Endothelial cell of umbilical vein (primary cell): ENCODE measurements at regions not wholly inside any gene's neighbourhood (a gene's known extent, or its start where the extent isn't known, plus 50 kb on each side); places are given as distances from the start of the nearest gene placed in this dataset.

ENCODE experiments used
- BruUV-seq: library from RNA; stranded (reverse); fragments of 400-500 nt; replicated peaks from 2 replicates; lab custom pipeline; 2021; lab: Mats Ljungman, UMichigan
- CTCF ChIA-PET: fragments of 300-600, 350-600 bp; sonication (Branson Sonifier 250); formaldehyde crosslinking; loops from one replicate; lab custom pipeline; 2021; ENCODE audit warnings: antibody characterized with exemption, inconsistent platforms; lab: Charles Lee
- POLR2A ChIA-PET: fragments of 300-600, 350-600 bp; sonication (Branson Sonifier 250); formaldehyde crosslinking; loops from one replicate; lab custom pipeline; 2021; ENCODE audit warnings: antibody characterized with exemption, inconsistent platforms; lab: Charles Lee
- DNase-seq: peaks from one replicate; pipeline ENCODE4 v3.0.0-alpha.2; 2011; ENCODE audit warnings: low read depth, low spot score
- FAIRE-seq: peaks from 2 replicates; lab custom pipeline; 2011; peaks lifted over from hg19 to GRCh38; lab: Jason Lieb, UNC
- H2AFZ ChIP-seq: 2 replicates; pipeline ENCODE4 v1.6.0; 2012; ENCODE audit warnings: low read depth, low read length, control low read depth, inconsistent platforms
- H3K27ac ChIP-seq: 2 replicates; pipeline ENCODE4 v1.5.1; 2011; ENCODE audit warnings: low read depth, mild to moderate bottlenecking, control low read depth, low read length, moderate library complexity; ENCODE audit not compliant: insufficient read depth
- H3K27me3 ChIP-seq, 2 experiments: 2 replicates each; pipeline versions ENCODE4 v1.6.0 to v1.6.1; 2011; ENCODE audit warnings: low read length in 2 of 2, mixed read lengths in 1 of 2; ENCODE audit not compliant: control insufficient read depth in 2 of 2, insufficient read depth in 2 of 2
- H3K36me3 ChIP-seq, 2 experiments: 2 replicates in 1 of 2; 3 replicates in 1 of 2; pipeline ENCODE4 v1.5.1; 2011; ENCODE audit warnings: low read length in 2 of 2, mild to moderate bottlenecking in 1 of 2, moderate library complexity in 1 of 2; ENCODE audit not compliant: control insufficient read depth in 2 of 2, insufficient read depth in 2 of 2; ENCODE audit errors: extremely low read depth in 1 of 2
- H3K4me1 ChIP-seq: 3 replicates; pipeline ENCODE4 v1.5.1; 2011; ENCODE audit warnings: mild to moderate bottlenecking, low read length; ENCODE audit not compliant: control insufficient read depth, insufficient read depth; ENCODE audit errors: extremely low read depth
- H3K4me2 ChIP-seq: 2 replicates; pipeline ENCODE4 v1.6.1; 2011; ENCODE audit warnings: low read length, control low read depth, mixed read lengths; ENCODE audit not compliant: insufficient read depth
- H3K4me3 ChIP-seq, 3 experiments: fragments of 200-600 bp in 1 of 3; sonication (generic), shearing (Covaris generic) in 1 of 3; replicated peaks in 1 of 3; 2 replicates each; pipeline ENCODE4 v1.5.1; 2011 to 2016; ENCODE audit warnings: control low read depth in 3 of 3, low read length in 3 of 3, mild to moderate bottlenecking in 2 of 3, inconsistent platforms in 1 of 3, low read depth in 1 of 3, moderate library complexity in 1 of 3; ENCODE audit not compliant: insufficient read depth in 1 of 3
- H3K79me2 ChIP-seq: 2 replicates; pipeline ENCODE4 v1.6.0; 2012; ENCODE audit warnings: low read length, inconsistent platforms; ENCODE audit not compliant: control insufficient read depth, insufficient read depth
- H3K9ac ChIP-seq: replicated peaks from 2 replicates; pipeline ENCODE3; 2011; ENCODE audit warnings: low read length, control low read depth; ENCODE audit not compliant: insufficient read depth; ENCODE audit errors: extremely low read depth
- H3K9me1 ChIP-seq: replicated peaks from 3 replicates; pipeline ENCODE4 v1.6.0; 2011; ENCODE audit warnings: mild to moderate bottlenecking, low read length; ENCODE audit not compliant: control insufficient read depth, insufficient read depth; ENCODE audit errors: extremely low read depth
- H3K9me3 ChIP-seq: replicated peaks from 2 replicates; pipeline ENCODE4 v1.5.1; 2012; ENCODE audit warnings: low read length, inconsistent platforms; ENCODE audit not compliant: control insufficient read depth, insufficient read depth
- H4K20me1 ChIP-seq: replicated peaks from 2 replicates; pipeline ENCODE3; 2011; ENCODE audit warnings: mild to moderate bottlenecking, low read length; ENCODE audit not compliant: control insufficient read depth, insufficient read depth; ENCODE audit errors: extremely low read depth
- EZH2 ChIP-seq: IDR thresholded peaks from 2 replicates; pipeline ENCODE4 v1.6.1; 2012; ENCODE audit warnings: borderline replicate concordance, low read depth, mild to moderate bottlenecking, moderate library complexity, low read length, inconsistent platforms; ENCODE audit not compliant: severe bottlenecking
- FOS ChIP-seq: IDR thresholded peaks from 2 replicates; pipeline ENCODE4 v1.6.1; 2011; ENCODE audit warnings: mild to moderate bottlenecking, low read length, moderate library complexity, borderline replicate concordance; ENCODE audit not compliant: insufficient read depth
- GATA2 ChIP-seq: IDR thresholded peaks from 2 replicates; pipeline ENCODE4 v1.7.0; 2011; ENCODE audit warnings: low read depth, mild to moderate bottlenecking, moderate library complexity, mixed read lengths, low read length; ENCODE audit not compliant: insufficient read length, insufficient read depth
- JUN ChIP-seq: IDR thresholded peaks from 2 replicates; pipeline ENCODE4 v1.6.1; 2011; ENCODE audit warnings: borderline replicate concordance, low read depth; ENCODE audit not compliant: insufficient read length, insufficient read depth
- MYC ChIP-seq: IDR thresholded peaks from one replicate; pipeline ENCODE4 v1.6.1; 2011; ENCODE audit warnings: mild to moderate bottlenecking, low read depth, low read length
- POLR2A ChIP-seq: IDR thresholded peaks from 2 replicates; pipeline ENCODE4 v1.6.1; 2012; ENCODE audit warnings: low read depth, mild to moderate bottlenecking, control low read depth, low read length
- POLR2AphosphoS5 ChIP-seq: IDR thresholded peaks from 2 replicates; pipeline ENCODE4 v1.6.1; 2012; ENCODE audit warnings: low read depth, mild to moderate bottlenecking, control low read depth, low read length, moderate library complexity; ENCODE audit not compliant: insufficient read depth
- dilution Hi-C: fragments of 300-500 bp; cut with MboI; formaldehyde crosslinking; loops from one replicate; pipeline ENCODE4 v1.15.0; 2019; ENCODE audit warnings: low sequenced_read_pairs; ENCODE audit not compliant: extremely low pct_ligation_motif_present
- intact Hi-C: fragments of 100-400 bp; cut with micrococcal nuclease; formaldehyde crosslinking; loops from one replicate; pipeline ENCODE4 v1.10.0; 2022
- TF ChIP-seq, protein P1 (sequence below), 2 donors: IDR thresholded peaks; 1 replicate in 1 of 2; 2 replicates in 1 of 2; pipeline ENCODE4 v1.5.1; 2011; ENCODE audit warnings: low read length in 2 of 2, mild to moderate bottlenecking in 2 of 2, moderate library complexity in 2 of 2, control low read depth in 1 of 2, inconsistent platforms in 1 of 2, low read depth in 1 of 2; ENCODE audit not compliant: insufficient read depth in 1 of 2; ENCODE audit errors: extremely low read depth in 1 of 2
- TF ChIP-seq, protein P2 (sequence below): IDR thresholded peaks from 2 replicates; pipeline ENCODE4 v1.6.1; 2011; ENCODE audit not compliant: insufficient read depth, insufficient read length

GRCh38 chr2:125313806-125314205 is 1288.7 kb downstream of the CNTNAP5 start:
- no peak for FAIRE-seq
- ChIA-PET CTCF (no interaction called here), POLR2A (no interaction called here)
- BruUV-seq: no TSS peak
- TF ChIP-seq POLR2AphosphoS5 (no peak), EZH2 (no peak), POLR2A (no peak), FOS (no peak), JUN (no peak), GATA2 (no peak), MYC (no peak)
- TF ChIP-seq, protein P1, sequence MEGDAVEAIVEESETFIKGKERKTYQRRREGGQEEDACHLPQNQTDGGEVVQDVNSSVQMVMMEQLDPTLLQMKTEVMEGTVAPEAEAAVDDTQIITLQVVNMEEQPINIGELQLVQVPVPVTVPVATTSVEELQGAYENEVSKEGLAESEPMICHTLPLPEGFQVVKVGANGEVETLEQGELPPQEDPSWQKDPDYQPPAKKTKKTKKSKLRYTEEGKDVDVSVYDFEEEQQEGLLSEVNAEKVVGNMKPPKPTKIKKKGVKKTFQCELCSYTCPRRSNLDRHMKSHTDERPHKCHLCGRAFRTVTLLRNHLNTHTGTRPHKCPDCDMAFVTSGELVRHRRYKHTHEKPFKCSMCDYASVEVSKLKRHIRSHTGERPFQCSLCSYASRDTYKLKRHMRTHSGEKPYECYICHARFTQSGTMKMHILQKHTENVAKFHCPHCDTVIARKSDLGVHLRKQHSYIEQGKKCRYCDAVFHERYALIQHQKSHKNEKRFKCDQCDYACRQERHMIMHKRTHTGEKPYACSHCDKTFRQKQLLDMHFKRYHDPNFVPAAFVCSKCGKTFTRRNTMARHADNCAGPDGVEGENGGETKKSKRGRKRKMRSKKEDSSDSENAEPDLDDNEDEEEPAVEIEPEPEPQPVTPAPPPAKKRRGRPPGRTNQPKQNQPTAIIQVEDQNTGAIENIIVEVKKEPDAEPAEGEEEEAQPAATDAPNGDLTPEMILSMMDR (IDR thresholded peaks at IDR 0.05; ENCODE audit: extremely low read depth in 1 of 2, insufficient read depth in 1 of 2, low read depth in 1 of 2, low read length in 2 of 2): no peak
- TF ChIP-seq, protein P2, sequence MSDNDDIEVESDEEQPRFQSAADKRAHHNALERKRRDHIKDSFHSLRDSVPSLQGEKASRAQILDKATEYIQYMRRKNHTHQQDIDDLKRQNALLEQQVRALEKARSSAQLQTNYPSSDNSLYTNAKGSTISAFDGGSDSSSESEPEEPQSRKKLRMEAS: no peak
- H4K20me1 ChIP-seq: no peaks in the 10 kb centered on the region
- H3K4me3 ChIP-seq: no peak overlapping the region
- no peak for DNase-seq
- intact Hi-C loops: no loop called here
- dilution Hi-C loops: no loop called here
- no peak overlapping the region for H3K4me2 ChIP-seq
- no peaks in the 10 kb centered on the region for H3K9me1 ChIP-seq
- H3K79me2 ChIP-seq: no peaks in the 10 kb centered on the region
- no peaks in the 10 kb centered on the region for H3K4me1 ChIP-seq
- H3K9me3 ChIP-seq: peaks cover 4% of the 10 kb centered on the region
- no peaks in the 10 kb centered on the region for H3K27me3 ChIP-seq
- no peak overlapping the region for H3K9ac ChIP-seq
- H3K27ac ChIP-seq: no peak overlapping the region
- H2AFZ ChIP-seq: no peak overlapping the region
- H3K36me3 ChIP-seq: no peaks in the 10 kb centered on the region
